Liver (tissue), 8 donors: ENCODE measurements at regions not wholly inside any gene's neighbourhood (a gene's known extent, or its start where the extent isn't known, plus 50 kb on each side); places are given as distances from the start of the nearest gene placed in this dataset.

ENCODE experiments used
- DNase-seq: peaks from one replicate; pipeline ENCODE4 v3.0.0-alpha.2; 2017; ENCODE audit warnings: low spot score
- H3K27ac ChIP-seq, 2 donors: one replicate each; pipeline ENCODE4 v1.7.0; 2013; ENCODE audit warnings: inconsistent platforms in 2 of 2, low read length in 2 of 2, control low read depth in 1 of 2, low read depth in 1 of 2, mild to moderate bottlenecking in 1 of 2
- H3K27me3 ChIP-seq, 4 donors: one replicate each; pipeline versions ENCODE4 v1.6.1 to v1.7.0; 2013; ENCODE audit warnings: low read length in 3 of 4, inconsistent platforms in 1 of 4, mild to moderate bottlenecking in 1 of 4, moderate library complexity in 1 of 4; ENCODE audit not compliant: control insufficient read depth in 4 of 4, insufficient read depth in 4 of 4
- H3K36me3 ChIP-seq, 4 donors: one replicate each; pipeline versions ENCODE4 v1.6.1 to v1.7.0; 2013; ENCODE audit warnings: low read length in 3 of 4, mild to moderate bottlenecking in 3 of 4, low read depth in 1 of 4, moderate library complexity in 1 of 4; ENCODE audit not compliant: control insufficient read depth in 4 of 4, insufficient read depth in 3 of 4
- H3K4me1 ChIP-seq, 4 donors: one replicate each; pipeline versions ENCODE4 v1.6.1 to v1.7.0; 2013; ENCODE audit warnings: low read length in 3 of 4, mild to moderate bottlenecking in 3 of 4, moderate library complexity in 1 of 4; ENCODE audit not compliant: control insufficient read depth in 4 of 4, insufficient read depth in 4 of 4
- H3K4me3 ChIP-seq, 3 donors: one replicate each; pipeline versions ENCODE4 v1.6.1 to v1.7.0; 2013; ENCODE audit warnings: low read length in 3 of 3, control low read depth in 1 of 3, low read depth in 1 of 3, mild to moderate bottlenecking in 1 of 3
- H3K9ac ChIP-seq, 2 donors: one replicate each; pipeline ENCODE4 v1.7.0; 2013; ENCODE audit warnings: low read length in 2 of 2, mild to moderate bottlenecking in 2 of 2, moderate library complexity in 2 of 2, control low read depth in 1 of 2, low read depth in 1 of 2
- H3K9me3 ChIP-seq, 4 donors: one replicate each; pipeline versions ENCODE4 v1.6.1 to v1.7.0; 2013; ENCODE audit warnings: low read length in 3 of 4; ENCODE audit not compliant: control insufficient read depth in 4 of 4
- ATF3 ChIP-seq: IDR thresholded peaks from 2 replicates; pipeline ENCODE4 v1.6.1; 2016; ENCODE audit warnings: antibody characterized with exemption
- CTCF ChIP-seq: fragments of 150-350 bp; IDR thresholded peaks from 2 replicates; pipeline ENCODE4 v1.5.1; 2017; ENCODE audit warnings: improper control_type of control experiment, low read depth, low read length; ENCODE audit not compliant: missing input control
- EGR1 ChIP-seq, 2 donors: IDR thresholded peaks; 2 replicates each; pipeline ENCODE4 v1.6.1; 2016 to 2018; ENCODE audit warnings: antibody characterized with exemption in 2 of 2, low read depth in 2 of 2
- FOXA1 ChIP-seq: IDR thresholded peaks from 2 replicates; pipeline ENCODE4 v1.6.1; 2016; ENCODE audit warnings: antibody characterized with exemption
- FOXA2 ChIP-seq: IDR thresholded peaks from 2 replicates; pipeline ENCODE4 v1.6.1; 2016; ENCODE audit warnings: antibody characterized with exemption
- GABPA ChIP-seq, 2 donors: IDR thresholded peaks in 1 of 2; conservative IDR thresholded peaks in 1 of 2; 2 replicates each; pipeline ENCODE4 v1.6.1; 2016; ENCODE audit warnings: antibody characterized with exemption in 2 of 2, mild to moderate bottlenecking in 1 of 2, moderate library complexity in 1 of 2
- HNF4A ChIP-seq, 2 donors: conservative IDR thresholded peaks; 2 replicates each; pipeline ENCODE4 v1.6.1; 2016; ENCODE audit warnings: antibody characterized with exemption in 2 of 2, mild to moderate bottlenecking in 2 of 2
- HNF4G ChIP-seq: IDR thresholded peaks from 2 replicates; pipeline ENCODE4 v1.6.1; 2016; ENCODE audit warnings: antibody characterized with exemption
- JUND ChIP-seq, 2 donors: IDR thresholded peaks; 2 replicates each; pipeline ENCODE4 v1.6.1; 2016; ENCODE audit warnings: antibody characterized with exemption in 2 of 2
- MAX ChIP-seq: IDR thresholded peaks from 2 replicates; pipeline ENCODE4 v1.6.1; 2016; ENCODE audit warnings: antibody characterized with exemption
- NR2F2 ChIP-seq: IDR thresholded peaks from 2 replicates; pipeline ENCODE4 v1.6.1; 2016; ENCODE audit warnings: antibody characterized with exemption
- RAD21 ChIP-seq, 2 donors: IDR thresholded peaks; 2 replicates each; pipeline ENCODE4 v1.6.1; 2016; ENCODE audit warnings: antibody characterized with exemption in 2 of 2, mild to moderate bottlenecking in 2 of 2
- REST ChIP-seq: IDR thresholded peaks from 2 replicates; pipeline ENCODE4 v1.6.1; 2016; ENCODE audit warnings: antibody characterized with exemption, mild to moderate bottlenecking
- RXRA ChIP-seq, 2 donors: IDR thresholded peaks; 2 replicates each; pipeline ENCODE4 v1.6.1; 2017 to 2018; ENCODE audit warnings: antibody characterized with exemption in 2 of 2, mild to moderate bottlenecking in 1 of 2
- SP1 ChIP-seq: IDR thresholded peaks from 2 replicates; pipeline ENCODE4 v1.6.1; 2018; ENCODE audit warnings: antibody characterized with exemption, mild to moderate bottlenecking
- TAF1 ChIP-seq: conservative IDR thresholded peaks from 2 replicates; pipeline ENCODE4 v1.6.1; 2016; ENCODE audit warnings: antibody characterized with exemption, mild to moderate bottlenecking
- YY1 ChIP-seq: IDR thresholded peaks from 2 replicates; pipeline ENCODE4 v1.6.1; 2016; ENCODE audit warnings: antibody characterized with exemption, mild to moderate bottlenecking
- ZBTB33 ChIP-seq: IDR thresholded peaks from 2 replicates; pipeline ENCODE4 v1.6.1; 2016; ENCODE audit warnings: antibody characterized with exemption
- WGBS: extraction: QIAGEN DNeasy Blood & Tissue Kit; methylation state at CpG from one replicate; pipeline ENCODE4 v1.1.7; 2013; 5-methylcytosine and 5-hydroxymethylcytosine counted together
- donor health status: healthy.
- donor health status: healthy.
- donor health status: healthy.
- donor health status: healthy.
- donor health status: healthy.

- no peak overlapping the region for H3K9ac ChIP-seq
- H3K27me3 ChIP-seq: no peaks in the 10 kb centered on the region
- WGBS: 84% methylated on average over 3 of the region's 3 CpGs
- no peak for DNase-seq
- no peaks in the 10 kb centered on the region for H3K4me1 ChIP-seq
- no peaks in the 10 kb centered on the region for H3K36me3 ChIP-seq
- H3K27ac ChIP-seq: no peak overlapping the region
- TF ChIP-seq GABPA (IDR thresholded peaks at IDR 0.05 in 1 of 2, conservative IDR thresholded peaks at IDR 0.05 in 1 of 2): no peak
- no peak for TF ChIP-seq NR2F2
- no peak for TF ChIP-seq HNF4G
- no peak for TF ChIP-seq ATF3
- TF ChIP-seq FOXA1: no peak
- H3K9me3 ChIP-seq: peaks cover 0 to under 1% (median 0%) of the 10 kb centered on the region in 4 donors
- H3K4me3 ChIP-seq: no peak overlapping the region
Observed at GRCh38 chr9:118000581-118000980, 296.4 kb downstream of the TLR4 start.

GRCh38 chr9:118003240-118003639 is 299.0 kb downstream of the TLR4 start:
- Histone ChIP-seq H3K36me3 (no peaks in the 10 kb centered on the region), H3K27me3 (no peaks in the 10 kb centered on the region), H3K27ac (no peak overlapping the region), H3K4me1 (no peaks in the 10 kb centered on the region), H3K4me3 (no peak overlapping the region), H3K9ac (no peak overlapping the region), H3K9me3 (peaks cover 0 to 2% (median 0%) of the 10 kb centered on the region in 4 donors)
- WGBS: 41% methylated on average over 3 of the region's 3 CpGs
- TF ChIP-seq JUND (IDR thresholded peaks at IDR 0.05) (no peak), GABPA (IDR thresholded peaks at IDR 0.05 in 1 of 2, conservative IDR thresholded peaks at IDR 0.05 in 1 of 2) (no peak), MAX (no peak)
- no peak for DNase-seq

GRCh38 chr9:118008246-118008645 is 304.0 kb downstream of the TLR4 start:
- peaks cover 0 to 2% (median 0%) of the 10 kb centered on the region in 4 donors for H3K9me3 ChIP-seq
- H3K36me3 ChIP-seq: no peaks in the 10 kb centered on the region
- no peak overlapping the region for H3K27ac ChIP-seq
- H3K9ac ChIP-seq: no peak overlapping the region
- WGBS: 71% methylated on average over 4 of the region's 4 CpGs
- no peaks in the 10 kb centered on the region for H3K4me1 ChIP-seq
- H3K4me3 ChIP-seq: no peak overlapping the region
- H3K27me3 ChIP-seq: no peaks in the 10 kb centered on the region
- TF ChIP-seq FOXA2: no peak
- no peak for TF ChIP-seq HNF4A (conservative IDR thresholded peaks at IDR 0.05)
- TF ChIP-seq MAX: no peak
- TF ChIP-seq YY1: no peak
- TF ChIP-seq HNF4G: no peak
- TF ChIP-seq ATF3: no peak
- no peak for TF ChIP-seq JUND (IDR thresholded peaks at IDR 0.05)
- TF ChIP-seq ZBTB33: no peak
- no peak for TF ChIP-seq SP1
- TF ChIP-seq RXRA (IDR thresholded peaks at IDR 0.05): no peak
- no peak for TF ChIP-seq FOXA1
- no peak for TF ChIP-seq GABPA (IDR thresholded peaks at IDR 0.05 in 1 of 2, conservative IDR thresholded peaks at IDR 0.05 in 1 of 2)
- no peak for TF ChIP-seq RAD21 (IDR thresholded peaks at IDR 0.05)
- no peak for TF ChIP-seq CTCF
- TF ChIP-seq NR2F2: no peak
- no peak for TF ChIP-seq REST
- no peak for TF ChIP-seq TAF1
- no peak for TF ChIP-seq EGR1 (IDR thresholded peaks at IDR 0.05; ENCODE audit: low read depth in 2 of 2)
- no peak for DNase-seq
